Stimulated activated CD8-positive, alpha-beta memory T cell treated with anti-CD3 and anti-CD28 coated beads, Interleukin-7, amount 100 ng/mL, for 48 hours (primary cell): ENCODE measurements at regions not wholly inside any gene's neighbourhood (a gene's known extent, or its start where the extent isn't known, plus 50 kb on each side); places are given as distances from the start of the nearest gene placed in this dataset.

ENCODE experiments used
- DNase-seq, 2 donors: peaks; one replicate each; pipeline ENCODE4 v3.0.0-alpha.2; 2020; ENCODE audit warnings: low read depth in 1 of 2; ENCODE audit errors: extremely low read depth in 1 of 2

- DNase-seq, result no peak
These were observed 269.0 kb downstream of the FAM76B start for GRCh38 chr11:95520369-95521132.

DNA sequence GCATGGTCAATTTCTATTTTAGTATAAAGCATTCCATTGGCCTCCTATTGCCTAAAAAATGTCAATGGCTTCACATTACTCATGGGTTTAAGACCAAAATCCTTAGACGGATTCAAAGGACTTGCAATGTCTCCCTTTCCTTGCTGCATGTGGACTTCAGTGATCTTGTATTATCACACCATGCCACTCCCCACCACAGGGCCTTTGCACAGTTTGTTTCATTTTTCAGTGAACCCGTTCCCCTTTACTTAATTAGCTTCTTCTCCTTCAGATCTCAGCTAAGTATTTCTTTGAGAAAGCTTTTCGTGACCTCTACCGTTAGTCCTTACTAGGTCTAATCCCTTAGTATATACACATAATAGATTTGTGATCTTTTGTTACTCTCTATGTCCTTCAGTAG is 269.7 kb downstream of the FAM76B start:
- no peak for DNase-seq

GRCh38 chr11:95517453-95517852 is 272.1 kb downstream of the FAM76B start:
- no peak for DNase-seq

DNA sequence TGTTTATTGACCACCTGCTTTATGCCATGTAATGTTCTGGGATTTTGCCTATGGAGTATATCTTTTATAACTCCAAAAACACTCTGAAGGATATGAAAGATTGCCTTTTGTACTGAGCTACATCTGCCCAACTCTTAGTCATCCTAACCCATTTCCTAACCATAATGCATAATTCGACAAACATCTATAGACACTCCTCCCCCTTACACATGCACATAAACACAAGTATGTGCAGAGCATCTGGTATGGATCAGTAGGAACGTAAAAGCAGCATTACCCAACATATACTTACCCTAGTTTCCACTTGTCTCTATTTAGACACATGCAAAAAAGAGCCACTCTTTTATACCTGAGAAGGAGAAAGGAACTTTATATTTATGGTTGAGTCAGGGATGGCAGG is 272.8 kb downstream of the FAM76B start:
- no peak for DNase-seq

DNA sequence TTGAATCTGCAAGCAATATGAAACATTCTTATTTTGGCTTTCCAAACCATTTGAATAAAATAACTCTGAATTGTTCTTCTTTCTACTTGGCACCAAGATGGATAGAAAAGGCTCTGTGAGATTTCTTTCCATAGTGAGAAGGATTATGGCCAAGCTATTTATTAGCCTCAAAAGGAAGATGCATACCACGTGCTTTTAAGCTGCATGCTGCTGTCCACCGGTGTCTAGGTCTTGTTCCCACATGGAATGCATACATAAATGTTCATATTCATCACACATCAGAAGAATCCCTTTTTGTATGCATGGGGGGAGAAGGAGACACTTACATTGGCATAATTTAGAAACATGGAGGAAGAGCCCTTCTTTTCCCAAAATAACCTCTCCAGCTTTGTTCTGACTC is 273.4 kb downstream of the FAM76B start:
- no peak for DNase-seq

DNA sequence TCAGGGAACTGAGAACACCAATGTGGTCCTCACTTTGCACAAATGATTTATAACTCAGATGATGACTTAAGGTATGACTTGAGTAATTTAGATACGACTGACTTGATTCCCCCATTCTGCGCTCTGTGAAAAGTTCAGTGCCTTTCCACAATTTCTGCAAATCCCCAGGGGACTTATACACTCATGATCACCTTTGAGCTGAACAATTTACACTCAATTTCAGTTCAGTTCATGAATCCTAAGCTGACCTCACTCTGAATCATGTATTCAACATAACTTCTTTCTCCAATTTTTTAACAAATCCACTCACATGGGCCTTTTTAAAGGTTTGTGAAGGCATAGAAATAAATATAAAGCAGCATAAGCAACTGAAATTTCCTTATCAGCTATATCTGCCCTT is 274.2 kb downstream of the FAM76B start:
- no peak for DNase-seq

DNA sequence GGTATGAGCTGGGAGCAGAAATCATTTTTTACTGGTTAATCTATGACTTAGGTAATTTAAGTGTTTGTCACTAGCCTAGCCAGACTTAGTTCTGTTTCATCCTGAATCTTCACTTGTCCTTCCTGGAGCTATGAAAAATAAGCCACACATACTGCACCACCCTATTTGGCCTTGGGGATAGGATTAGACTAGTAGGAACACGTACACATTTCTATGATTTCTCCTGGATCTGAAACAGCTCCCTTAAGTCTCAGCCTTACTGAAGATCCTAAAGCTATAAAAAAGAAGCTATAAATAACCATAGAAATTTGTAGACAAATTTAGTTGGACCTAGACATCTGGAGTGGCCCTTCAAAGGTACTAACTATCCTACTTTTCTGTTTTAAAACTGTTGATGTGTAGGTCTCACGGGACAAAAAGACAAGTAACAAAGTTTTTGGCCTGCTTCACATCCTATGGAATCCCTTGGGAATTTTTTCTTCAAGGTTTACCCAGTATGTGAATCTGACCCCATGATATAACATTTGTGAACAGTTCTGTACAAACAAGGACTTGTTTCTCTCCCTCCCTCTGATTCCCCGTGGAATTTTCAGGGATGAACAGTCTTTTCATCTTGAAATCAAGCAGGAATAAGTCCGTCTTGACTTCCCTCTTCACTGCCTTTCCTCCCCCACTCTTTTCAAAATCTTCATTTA is 275.0 kb downstream of the FAM76B start:
- DNase-seq, result no peak

- DNase-seq, result no peak
These were observed 276.9 kb downstream of the FAM76B start for GRCh38 chr11:95512682-95513081.

- no peak for DNase-seq
These were observed 277.4 kb downstream of the FAM76B start for GRCh38 chr11:95512177-95512576.

DNA sequence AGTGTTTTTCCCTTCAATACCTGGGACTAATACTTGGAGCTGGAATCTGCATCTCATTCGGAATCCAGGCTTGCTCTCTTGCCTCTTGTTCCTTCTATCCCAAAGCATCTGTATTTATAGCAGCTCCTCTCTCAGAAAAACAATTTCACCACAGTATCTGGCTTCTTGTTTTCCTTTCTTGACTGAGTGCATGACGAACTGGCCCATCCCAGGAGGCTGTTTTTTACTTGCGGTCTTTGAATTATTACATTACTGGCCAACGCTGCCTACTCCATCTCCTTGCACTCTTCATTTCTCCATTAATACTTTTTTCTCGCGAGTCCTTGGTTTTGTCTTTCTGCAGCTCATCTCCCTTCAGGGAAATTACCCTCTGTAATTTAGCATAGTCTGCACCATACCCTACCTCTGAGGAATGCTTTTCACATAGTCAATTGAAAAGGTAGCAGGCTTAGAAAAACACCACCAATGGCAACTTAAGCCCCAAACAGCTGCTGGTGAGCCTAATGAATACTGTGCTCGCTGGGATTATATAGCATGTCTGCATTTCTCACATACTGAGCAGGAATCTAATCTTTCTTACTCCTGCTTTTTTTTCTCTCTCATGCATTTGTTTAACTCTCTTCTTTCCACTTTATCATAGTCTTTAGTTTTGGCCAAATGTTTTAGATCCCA is 277.4 kb upstream of the SESN3 start:
- no peak for DNase-seq

DNA sequence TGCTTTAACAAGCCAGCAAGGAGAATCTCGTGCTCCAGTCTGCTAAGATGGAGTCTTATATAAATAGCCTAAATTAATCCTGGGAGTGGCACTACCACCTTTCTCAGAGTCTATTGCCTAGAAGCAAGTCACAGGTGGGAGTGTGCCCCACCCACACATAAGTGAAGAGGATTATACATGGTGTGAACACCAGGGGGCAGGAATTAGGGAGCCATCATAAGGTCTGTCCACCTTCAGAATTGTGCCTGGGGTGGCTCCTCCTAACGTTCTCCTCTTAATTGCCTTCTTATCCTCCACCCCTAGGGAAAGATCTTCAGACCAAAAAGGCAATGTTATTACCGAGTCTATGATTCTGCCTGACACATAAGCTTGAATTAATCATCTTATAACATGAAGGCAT is 276.8 kb upstream of the SESN3 start:
- DNase-seq, result no peak

- no peak for DNase-seq
These were observed 275.8 kb upstream of the SESN3 start for GRCh38 chr11:95506777-95507176.

DNA sequence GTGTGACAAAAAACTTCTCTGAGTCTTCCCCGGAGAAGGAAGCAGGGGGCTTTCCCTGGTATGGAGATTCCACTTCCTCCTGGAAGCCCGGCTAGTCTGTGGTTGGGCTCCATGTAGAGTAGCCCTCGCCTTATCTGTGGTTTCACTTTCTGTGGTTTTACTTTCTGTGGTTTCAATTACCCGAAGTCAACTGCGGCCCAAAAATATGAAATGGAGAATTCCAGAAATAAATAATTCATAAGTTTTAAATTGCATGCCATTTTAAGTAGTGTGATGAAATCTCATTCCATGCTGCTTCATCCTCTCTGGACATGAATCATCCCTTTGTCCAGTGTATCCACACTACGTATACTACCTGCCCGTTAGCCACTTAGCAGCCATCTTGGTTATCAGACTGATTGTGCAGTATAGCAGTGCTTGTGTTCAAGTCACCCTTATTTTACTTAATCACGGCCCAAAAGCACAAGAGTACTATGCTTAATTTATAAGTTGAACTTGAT is 275.0 kb upstream of the SESN3 start:
- DNase-seq, result no peak

- DNase-seq, result no peak
These were observed 272.0 kb upstream of the SESN3 start for GRCh38 chr11:95503047-95503446.

GRCh38 chr11:95502522-95502921 is 271.5 kb upstream of the SESN3 start:
- DNase-seq, result no peak

GRCh38 chr11:95501761-95502266 is 270.8 kb upstream of the SESN3 start:
- DNase-seq, result no peak

DNA sequence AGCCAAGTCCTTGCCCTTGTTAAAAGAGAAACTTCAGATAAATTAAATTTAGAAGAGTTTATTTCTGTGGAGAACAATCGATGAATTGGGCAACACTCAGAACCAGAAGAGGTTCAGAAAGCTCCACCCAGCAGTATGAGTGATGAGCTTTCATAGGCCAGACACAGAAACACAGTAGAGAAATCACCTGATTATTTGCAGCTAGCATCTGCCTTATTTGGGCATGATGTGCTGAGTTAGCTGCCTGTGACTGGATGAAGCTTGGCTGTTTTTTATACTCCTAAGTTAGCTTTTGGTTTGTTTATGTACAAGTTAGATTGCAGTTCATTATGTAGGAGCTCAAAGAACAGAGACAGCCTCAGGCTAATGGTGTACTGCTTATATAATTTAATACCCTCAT is 269.5 kb upstream of the SESN3 start:
- no peak for DNase-seq

DNA sequence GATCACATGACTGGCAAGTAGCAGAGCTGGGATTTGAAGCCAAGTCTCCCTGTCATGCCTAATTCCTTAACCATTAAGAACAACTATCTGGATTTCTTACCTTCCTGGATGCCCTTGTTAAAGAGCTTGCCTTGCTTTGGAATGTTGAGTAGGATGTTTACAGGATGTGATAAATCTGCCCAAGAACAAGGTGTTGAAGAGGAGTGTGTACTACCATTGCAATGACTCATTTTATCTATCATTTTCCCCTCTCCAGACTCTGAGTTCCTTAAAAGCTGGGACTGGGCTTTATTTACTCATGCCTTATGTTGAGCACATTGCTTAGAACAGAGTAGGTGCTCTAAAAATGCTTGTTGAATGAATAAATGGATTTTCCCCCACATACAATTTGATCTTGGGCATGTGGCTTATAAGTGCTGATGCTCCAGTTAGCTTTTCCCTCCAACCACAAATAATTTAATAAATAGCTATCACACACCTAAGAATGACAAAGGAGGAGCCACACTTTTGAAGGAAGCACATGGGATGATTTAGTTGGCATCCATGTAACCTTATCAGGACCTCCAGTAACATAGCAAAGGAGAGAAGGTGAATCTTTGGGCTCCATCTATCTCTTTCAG is 268.6 kb upstream of the SESN3 start:
- DNase-seq, result no peak

DNA sequence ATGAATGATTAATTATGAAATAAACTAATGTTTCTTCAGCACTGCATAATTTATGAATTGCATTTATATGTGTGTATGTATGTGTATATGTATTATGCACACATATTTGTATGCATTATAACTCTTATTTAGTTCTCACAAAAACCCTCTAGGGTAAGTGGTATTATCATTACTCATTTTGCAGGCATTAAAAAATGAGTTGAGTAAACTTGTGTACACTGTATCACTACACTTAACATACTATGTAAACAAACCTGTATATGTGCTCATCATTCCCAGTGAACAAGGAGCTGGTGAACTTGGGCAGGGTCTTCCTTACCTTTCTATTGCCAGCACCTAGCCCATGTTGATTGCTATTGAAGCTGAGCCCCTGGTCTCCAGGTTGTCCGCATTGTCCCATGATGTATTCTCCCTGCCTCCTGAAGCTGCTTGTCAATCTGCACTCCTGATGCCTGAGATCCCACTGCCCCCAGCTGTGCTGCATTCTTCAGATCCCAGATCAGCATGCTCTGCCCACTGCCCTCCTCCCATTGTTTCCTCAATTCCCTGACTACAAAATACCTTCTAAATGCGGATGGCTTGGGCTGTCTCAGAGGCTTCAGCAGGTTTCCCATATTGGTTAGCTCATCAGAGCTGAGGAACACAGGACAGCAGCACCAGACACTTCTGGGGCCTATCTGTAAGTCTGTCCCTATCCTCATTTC is 267.9 kb upstream of the SESN3 start:
- no peak for DNase-seq

GRCh38 chr11:95496901-95497300 is 265.9 kb upstream of the SESN3 start:
- DNase-seq, result no peak

- no peak for DNase-seq
These were observed 264.7 kb upstream of the SESN3 start for GRCh38 chr11:95495706-95496105.
